ENCODE measurements at regions not wholly inside any gene's neighbourhood (a gene's known extent, or its start where the extent isn't known, plus 50 kb on each side); places are given as distances from the start of the nearest gene placed in this dataset.
"Not testable (repeated sequence)": the region's sequence is repeated elsewhere in the genome, so short reads cannot be mapped to it uniquely, and the experiment has no call there.

GRCh38 chr2:47628904-47629303 lies 58.1 kb upstream of the KCNK12 start:
- Histone ChIP-seq H3K9me3 (no peaks in the 10 kb centered on the region), H3K27ac (no peak overlapping the region), H3K36me3 (no peaks in the 10 kb centered on the region), H3K4me1 (no peaks in the 10 kb centered on the region), H3K4me3 (no peak overlapping the region), H3K27me3 (no peaks in the 10 kb centered on the region)
- WGBS (ENCODE audit: insufficient coverage, low coverage, low lambda C conversion rate, missing lambda C conversion rate): 83% methylated on average over 3 of the region's 3 CpGs
- ATAC-seq: no peak
- intact Hi-C loops (cut with DNase I): no loop called here
- TF ChIP-seq, protein P1, sequence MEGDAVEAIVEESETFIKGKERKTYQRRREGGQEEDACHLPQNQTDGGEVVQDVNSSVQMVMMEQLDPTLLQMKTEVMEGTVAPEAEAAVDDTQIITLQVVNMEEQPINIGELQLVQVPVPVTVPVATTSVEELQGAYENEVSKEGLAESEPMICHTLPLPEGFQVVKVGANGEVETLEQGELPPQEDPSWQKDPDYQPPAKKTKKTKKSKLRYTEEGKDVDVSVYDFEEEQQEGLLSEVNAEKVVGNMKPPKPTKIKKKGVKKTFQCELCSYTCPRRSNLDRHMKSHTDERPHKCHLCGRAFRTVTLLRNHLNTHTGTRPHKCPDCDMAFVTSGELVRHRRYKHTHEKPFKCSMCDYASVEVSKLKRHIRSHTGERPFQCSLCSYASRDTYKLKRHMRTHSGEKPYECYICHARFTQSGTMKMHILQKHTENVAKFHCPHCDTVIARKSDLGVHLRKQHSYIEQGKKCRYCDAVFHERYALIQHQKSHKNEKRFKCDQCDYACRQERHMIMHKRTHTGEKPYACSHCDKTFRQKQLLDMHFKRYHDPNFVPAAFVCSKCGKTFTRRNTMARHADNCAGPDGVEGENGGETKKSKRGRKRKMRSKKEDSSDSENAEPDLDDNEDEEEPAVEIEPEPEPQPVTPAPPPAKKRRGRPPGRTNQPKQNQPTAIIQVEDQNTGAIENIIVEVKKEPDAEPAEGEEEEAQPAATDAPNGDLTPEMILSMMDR (IDR thresholded peaks at IDR 0.05): no peak
- no peak for TF ChIP-seq POLR2A (IDR thresholded peaks at IDR 0.05)
- DNase-seq: no peak

- Histone ChIP-seq H3K4me3 (no peak overlapping the region), H3K27me3 (no peaks in the 10 kb centered on the region), H3K36me3 (no peaks in the 10 kb centered on the region), H3K4me1 (no peaks in the 10 kb centered on the region), H3K9me3 (no peaks in the 10 kb centered on the region), H3K27ac (no peak overlapping the region)
- TF ChIP-seq POLR2A (IDR thresholded peaks at IDR 0.05): no peak
- TF ChIP-seq, protein P1 (IDR thresholded peaks at IDR 0.05): no peak
- DNase-seq: no peak
- WGBS (ENCODE audit: insufficient coverage, low coverage, low lambda C conversion rate, missing lambda C conversion rate): 96% methylated on average over 5 of the region's 5 CpGs
- intact Hi-C loops (cut with DNase I): no loop called here
- ATAC-seq: no peak
Measured at GRCh38 chr2:47626664-47627063, 55.9 kb upstream of the KCNK12 start.

DNA sequence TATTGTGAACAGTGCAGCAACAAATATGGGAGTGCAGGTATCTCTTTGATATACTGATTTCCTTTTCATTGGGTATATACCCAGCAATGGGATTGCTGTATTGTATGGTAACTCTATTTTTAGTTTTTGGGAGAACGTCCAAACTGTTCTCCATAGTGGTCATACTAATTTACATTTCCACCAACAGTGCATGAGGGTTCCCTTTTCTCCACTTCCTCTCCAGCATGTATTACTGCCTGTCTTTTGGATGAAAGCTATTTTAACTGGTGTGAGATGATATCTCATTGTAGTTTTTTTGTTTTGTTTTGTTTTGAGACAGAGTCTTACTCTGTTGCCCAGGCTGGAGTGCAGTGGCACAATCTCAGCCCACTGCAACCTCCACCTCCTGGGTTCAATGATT lies 52.4 kb upstream of the KCNK12 start:
- H3K4me1 ChIP-seq; H3K4me3 ChIP-seq; ATAC-seq; intact Hi-C loops (cut with DNase I); H3K27ac ChIP-seq; H3K9me3 ChIP-seq; H3K27me3 ChIP-seq; DNase-seq; H3K36me3 ChIP-seq: not testable (repeated sequence)
- WGBS (ENCODE audit: insufficient coverage, low coverage, low lambda C conversion rate, missing lambda C conversion rate): 31% methylated on average over 1 of the region's 1 CpG

- Histone ChIP-seq H3K4me3 (no peak overlapping the region), H3K36me3 (no peaks in the 10 kb centered on the region), H3K4me1 (no peaks in the 10 kb centered on the region), H3K9me3 (no peaks in the 10 kb centered on the region), H3K27ac (no peak overlapping the region), H3K27me3 (no peaks in the 10 kb centered on the region)
- intact Hi-C loops (cut with DNase I): no loop called here
- TF ChIP-seq, protein P1 (IDR thresholded peaks at IDR 0.05): no peak
- TF ChIP-seq POLR2A (IDR thresholded peaks at IDR 0.05): no peak
- DNase-seq (no peak), ATAC-seq (no peak)
- WGBS (ENCODE audit: insufficient coverage, low coverage, low lambda C conversion rate, missing lambda C conversion rate): 73% methylated on average over 4 of the region's 6 CpGs
Measured at GRCh38 chr2:47620770-47621437, 50.1 kb upstream of the KCNK12 start.

All from right lobe of liver (tissue), 6 donors.